Trophoblast cell (in vitro differentiated cells and primary cell): ENCODE measurements at regions not wholly inside any gene's neighbourhood (a gene's known extent, or its start where the extent isn't known, plus 50 kb on each side); places are given as distances from the start of the nearest gene placed in this dataset.

ENCODE experiments used
- DNase-seq, 2 donors: peaks; one replicate each; pipeline ENCODE4 v3.0.0-alpha.2; 2016
- H2AFZ ChIP-seq: 2 replicates; pipeline ENCODE4 v1.6.1; 2013; ENCODE audit warnings: low read length, moderate library complexity, mild to moderate bottlenecking; ENCODE audit not compliant: insufficient read depth, poor library complexity
- H2AK5ac ChIP-seq: 2 replicates; pipeline ENCODE4 v1.6.1; 2013; ENCODE audit warnings: mild to moderate bottlenecking, low read length
- H2BK120ac ChIP-seq: 2 replicates; pipeline ENCODE4 v1.6.1; 2013; ENCODE audit warnings: low read length, mild to moderate bottlenecking, moderate library complexity; ENCODE audit not compliant: insufficient read depth, poor library complexity
- H2BK12ac ChIP-seq: 2 replicates; pipeline ENCODE4 v1.6.1; 2013; ENCODE audit warnings: mild to moderate bottlenecking, low read length, moderate library complexity
- H2BK5ac ChIP-seq: 2 replicates; pipeline ENCODE4 v1.6.1; 2013; ENCODE audit warnings: low read length, low read depth, moderate library complexity, mild to moderate bottlenecking; ENCODE audit not compliant: poor library complexity
- H3K14ac ChIP-seq: 2 replicates; pipeline ENCODE4 v1.6.1; 2013; ENCODE audit warnings: mild to moderate bottlenecking, low read length
- H3K18ac ChIP-seq: 2 replicates; pipeline ENCODE4 v1.6.1; 2013; ENCODE audit warnings: mild to moderate bottlenecking, low read length
- H3K23ac ChIP-seq: 2 replicates; pipeline ENCODE4 v1.6.1; 2013; ENCODE audit warnings: low read length
- H3K27ac ChIP-seq: 2 replicates; pipeline ENCODE4 v1.5.1; 2013; ENCODE audit warnings: low read depth, mild to moderate bottlenecking, inconsistent platforms, low read length, moderate library complexity
- H3K27me3 ChIP-seq: 2 replicates; pipeline ENCODE4 v1.6.1; 2013; ENCODE audit warnings: inconsistent platforms, mild to moderate bottlenecking, low read length, moderate library complexity; ENCODE audit not compliant: insufficient read depth
- H3K36me3 ChIP-seq, 2 experiments: 1 replicate in 1 of 2; 2 replicates in 1 of 2; pipeline ENCODE4 v1.6.1; 2013; ENCODE audit warnings: low read length in 2 of 2, mild to moderate bottlenecking in 2 of 2, moderate library complexity in 1 of 2; ENCODE audit not compliant: insufficient read depth in 2 of 2, control insufficient read depth in 1 of 2
- H3K4ac ChIP-seq: 2 replicates; pipeline ENCODE4 v1.6.1; 2013; ENCODE audit warnings: low read depth, mild to moderate bottlenecking, low read length, moderate library complexity
- H3K4me1 ChIP-seq, 2 experiments: 1 replicate in 1 of 2; 2 replicates in 1 of 2; pipeline ENCODE4 v1.6.1; 2013; ENCODE audit warnings: low read length in 2 of 2, mild to moderate bottlenecking in 2 of 2, moderate library complexity in 1 of 2; ENCODE audit not compliant: insufficient read depth in 2 of 2, control insufficient read depth in 1 of 2
- H3K4me2 ChIP-seq: 2 replicates; pipeline ENCODE4 v1.6.1; 2013; ENCODE audit warnings: inconsistent platforms, mild to moderate bottlenecking, low read length, moderate library complexity
- H3K4me3 ChIP-seq: 2 replicates; pipeline ENCODE4 v1.5.1; 2013; ENCODE audit warnings: mild to moderate bottlenecking, low read depth, low read length, inconsistent platforms
- H3K79me1 ChIP-seq: one replicate; pipeline ENCODE4 v1.6.1; 2013; ENCODE audit warnings: low read length
- H3K79me2 ChIP-seq: 2 replicates; pipeline ENCODE4 v1.6.1; 2013; ENCODE audit warnings: low read length, mild to moderate bottlenecking; ENCODE audit not compliant: control insufficient read depth, insufficient read depth, poor library complexity
- H3K9ac ChIP-seq: 2 replicates; pipeline ENCODE4 v1.6.1; 2013; ENCODE audit warnings: mild to moderate bottlenecking, low read length
- H3K9me3 ChIP-seq: 2 replicates; pipeline ENCODE4 v1.6.1; 2013; ENCODE audit warnings: low read depth, mild to moderate bottlenecking, control low read depth, inconsistent platforms, low read length; ENCODE audit not compliant: insufficient read depth
- H4K12ac ChIP-seq: 2 replicates; pipeline ENCODE4 v1.6.1; 2013; ENCODE audit warnings: low read depth, mild to moderate bottlenecking, low read length, moderate library complexity
- H4K8ac ChIP-seq: 2 replicates; pipeline ENCODE4 v1.6.1; 2013; ENCODE audit warnings: low read depth, mild to moderate bottlenecking, low read length, moderate library complexity
- H4K91ac ChIP-seq: one replicate; pipeline ENCODE4 v1.6.1; 2013; ENCODE audit warnings: low read depth, mild to moderate bottlenecking, low read length, moderate library complexity
- WGBS: extraction: QIAGEN DNeasy Blood & Tissue Kit; methylation state at CpG from one replicate; pipeline ENCODE4 v1.1.7; 2013; ENCODE audit warnings: missing lambda C conversion rate; ENCODE audit not compliant: insufficient read length, insufficient coverage; ENCODE audit errors: extremely low coverage; 5-methylcytosine and 5-hydroxymethylcytosine counted together

- Histone ChIP-seq H3K4ac (no peak overlapping the region), H3K4me1 (no peaks in the 10 kb centered on the region), H3K9ac (no peak overlapping the region), H2BK12ac (no peak overlapping the region), H4K12ac (no peak overlapping the region), H2AFZ (no peak overlapping the region), H3K79me2 (no peaks in the 10 kb centered on the region), H3K79me1 (no peaks in the 10 kb centered on the region), H3K9me3 (no peaks in the 10 kb centered on the region), H2BK120ac (no peak overlapping the region), H3K4me3 (no peak overlapping the region), H4K8ac (no peak overlapping the region), H3K23ac (no peak overlapping the region), H3K14ac (no peak overlapping the region), H3K18ac (no peak overlapping the region), H2AK5ac (no peak overlapping the region), H3K27me3 (no peaks in the 10 kb centered on the region), H3K27ac (no peak overlapping the region), H2BK5ac (no peak overlapping the region), H3K4me2 (no peak overlapping the region), H4K91ac (no peak overlapping the region), H3K36me3 (no peaks in the 10 kb centered on the region)
- no peak for DNase-seq
- no CpG with 5 or more reads among the region's 2 CpGs for WGBS
Measured at GRCh38 chr12:82047446-82047845, 288.3 kb upstream of the PPFIA2 start.

- H2BK12ac ChIP-seq: no peak overlapping the region
- no peak overlapping the region for H2BK120ac ChIP-seq
- no peak overlapping the region for H3K27ac ChIP-seq
- H3K79me1 ChIP-seq: no peaks in the 10 kb centered on the region
- H2AK5ac ChIP-seq: no peak overlapping the region
- no peak overlapping the region for H2BK5ac ChIP-seq
- no peaks in the 10 kb centered on the region for H3K4me1 ChIP-seq
- H4K12ac ChIP-seq: no peak overlapping the region
- no peak overlapping the region for H3K23ac ChIP-seq
- H2AFZ ChIP-seq: no peak overlapping the region
- H3K4me3 ChIP-seq: no peak overlapping the region
- H3K36me3 ChIP-seq: no peaks in the 10 kb centered on the region
- H3K79me2 ChIP-seq: no peaks in the 10 kb centered on the region
- H3K9ac ChIP-seq: no peak overlapping the region
- WGBS: no CpG with 5 or more reads among the region's 2 CpGs
- H3K9me3 ChIP-seq: no peaks in the 10 kb centered on the region
- no peak for DNase-seq
- no peak overlapping the region for H3K4ac ChIP-seq
- H4K8ac ChIP-seq: no peak overlapping the region
- no peak overlapping the region for H3K14ac ChIP-seq
- H3K4me2 ChIP-seq: no peak overlapping the region
- H4K91ac ChIP-seq: no peak overlapping the region
- H3K18ac ChIP-seq: no peak overlapping the region
- no peaks in the 10 kb centered on the region for H3K27me3 ChIP-seq
Measured at GRCh38 chr12:82040987-82041743, 282.0 kb upstream of the PPFIA2 start.

GRCh38 chr12:82034769-82035168, 275.6 kb upstream of the PPFIA2 start:
- Histone ChIP-seq H3K4ac (no peak overlapping the region), H4K12ac (no peak overlapping the region), H2AK5ac (no peak overlapping the region), H3K4me1 (no peaks in the 10 kb centered on the region), H3K9ac (no peak overlapping the region), H3K79me2 (no peaks in the 10 kb centered on the region), H3K4me3 (no peak overlapping the region), H2BK5ac (no peak overlapping the region), H3K23ac (no peak overlapping the region), H3K9me3 (no peaks in the 10 kb centered on the region), H3K18ac (no peak overlapping the region), H4K91ac (no peak overlapping the region), H2AFZ (no peak overlapping the region), H4K8ac (no peak overlapping the region), H3K4me2 (no peak overlapping the region), H3K27me3 (no peaks in the 10 kb centered on the region), H2BK12ac (no peak overlapping the region), H3K36me3 (no peaks in the 10 kb centered on the region), H3K14ac (no peak overlapping the region), H3K27ac (no peak overlapping the region), H3K79me1 (no peaks in the 10 kb centered on the region), H2BK120ac (no peak overlapping the region)
- no peak for DNase-seq

GRCh38 chr12:82029936-82030335, 270.8 kb upstream of the PPFIA2 start:
- WGBS: no CpG with 5 or more reads among the region's 1 CpG
- Histone ChIP-seq H3K27me3 (no peaks in the 10 kb centered on the region), H4K8ac (no peak overlapping the region), H3K4me2 (no peak overlapping the region), H3K4me1 (no peaks in the 10 kb centered on the region), H4K91ac (no peak overlapping the region), H2BK5ac (no peak overlapping the region), H3K9me3 (no peaks in the 10 kb centered on the region), H2BK120ac (no peak overlapping the region), H3K14ac (no peak overlapping the region), H3K4ac (no peak overlapping the region), H3K27ac (no peak overlapping the region), H4K12ac (no peak overlapping the region), H3K79me1 (no peaks in the 10 kb centered on the region), H2AK5ac (no peak overlapping the region), H3K9ac (no peak overlapping the region), H2BK12ac (no peak overlapping the region), H3K36me3 (no peaks in the 10 kb centered on the region), H2AFZ (no peak overlapping the region), H3K23ac (no peak overlapping the region), H3K4me3 (no peak overlapping the region), H3K18ac (no peak overlapping the region), H3K79me2 (no peaks in the 10 kb centered on the region)
- no peak for DNase-seq
